ENCODE measurements at regions not wholly inside any gene's neighbourhood (a gene's known extent, or its start where the extent isn't known, plus 50 kb on each side); places are given as distances from the start of the nearest gene placed in this dataset.

- TF ChIP-seq POLR2AphosphoS5 (IDR thresholded peaks at IDR 0.05; ENCODE audit: low read depth, low read length) (no peak), POLR2A (IDR thresholded peaks at IDR 0.05; ENCODE audit: low read depth, low read length) (no peak), TAF1 (IDR thresholded peaks at IDR 0.05; ENCODE audit: borderline replicate concordance, low read depth, low read length) (no peak)
Observed at GRCh38 chr17:68134731-68135130, 99.2 kb downstream of the KPNA2 start.

Measured in GM12892 (cell line).